ENCODE measurements at regions not wholly inside any gene's neighbourhood (a gene's known extent, or its start where the extent isn't known, plus 50 kb on each side); places are given as distances from the start of the nearest gene placed in this dataset.
A peak's percentile ranks its signal among the peaks of the same experiment; 100 is the strongest.

GRCh38 chr14:95597784-95598211 lies 62.9 kb downstream of the GLRX5 start:
- FAIRE-seq (peak; percentile 5), DNase-seq (ENCODE audit: insufficient read length, low spot score) (no peak)
- no peak for TF ChIP-seq POU2F2 (IDR thresholded peaks at IDR 0.05; ENCODE audit: low read depth, low read length)
- TF ChIP-seq POLR2A (IDR thresholded peaks at IDR 0.05; ENCODE audit: low read depth, low read length), result no peak
- TF ChIP-seq POLR2AphosphoS5 (IDR thresholded peaks at IDR 0.05; ENCODE audit: low read depth, low read length), result no peak
- no peak for TF ChIP-seq PAX5 (IDR thresholded peaks at IDR 0.05; ENCODE audit: insufficient read depth, low read length, severe bottlenecking)
- no peak for TF ChIP-seq TAF1 (IDR thresholded peaks at IDR 0.05; ENCODE audit: low read depth, low read length)
- TF ChIP-seq SPI1 (IDR thresholded peaks at IDR 0.05; ENCODE audit: low read depth, low read length), result no peak

- DNase-seq (ENCODE audit: insufficient read length, low spot score), result no peak
- FAIRE-seq, result no peak
- no peak for TF ChIP-seq SPI1 (IDR thresholded peaks at IDR 0.05; ENCODE audit: low read depth, low read length)
- no peak for TF ChIP-seq PAX5 (IDR thresholded peaks at IDR 0.05; ENCODE audit: insufficient read depth, low read length, severe bottlenecking)
- TF ChIP-seq POLR2A (IDR thresholded peaks at IDR 0.05; ENCODE audit: low read depth, low read length), result no peak
- no peak for TF ChIP-seq POLR2AphosphoS5 (IDR thresholded peaks at IDR 0.05; ENCODE audit: low read depth, low read length)
- TF ChIP-seq TAF1 (IDR thresholded peaks at IDR 0.05; ENCODE audit: low read depth, low read length), result no peak
- TF ChIP-seq POU2F2 (IDR thresholded peaks at IDR 0.05; ENCODE audit: low read depth, low read length), result no peak
Measured at GRCh38 chr14:95601650-95602049, 66.8 kb downstream of the GLRX5 start.

GRCh38 chr14:95603415-95603814 lies 68.6 kb downstream of the GLRX5 start:
- TF ChIP-seq POU2F2 (IDR thresholded peaks at IDR 0.05; ENCODE audit: low read depth, low read length) (no peak), SPI1 (IDR thresholded peaks at IDR 0.05; ENCODE audit: low read depth, low read length) (no peak), PAX5 (IDR thresholded peaks at IDR 0.05; ENCODE audit: insufficient read depth, low read length, severe bottlenecking) (no peak), POLR2AphosphoS5 (IDR thresholded peaks at IDR 0.05; ENCODE audit: low read depth, low read length) (no peak), TAF1 (IDR thresholded peaks at IDR 0.05; ENCODE audit: low read depth, low read length) (no peak), POLR2A (IDR thresholded peaks at IDR 0.05; ENCODE audit: low read depth, low read length) (no peak)
- FAIRE-seq (no peak), DNase-seq (ENCODE audit: insufficient read length, low spot score) (no peak)

- DNase-seq (ENCODE audit: insufficient read length, low spot score) (no peak), FAIRE-seq (no peak)
- TF ChIP-seq POLR2A (IDR thresholded peaks at IDR 0.05; ENCODE audit: low read depth, low read length), result no peak
- no peak for TF ChIP-seq SPI1 (IDR thresholded peaks at IDR 0.05; ENCODE audit: low read depth, low read length)
- TF ChIP-seq POLR2AphosphoS5 (IDR thresholded peaks at IDR 0.05; ENCODE audit: low read depth, low read length), result no peak
- TF ChIP-seq PAX5 (IDR thresholded peaks at IDR 0.05; ENCODE audit: insufficient read depth, low read length, severe bottlenecking), result no peak
- TF ChIP-seq POU2F2 (IDR thresholded peaks at IDR 0.05; ENCODE audit: low read depth, low read length), result no peak
- TF ChIP-seq TAF1 (IDR thresholded peaks at IDR 0.05; ENCODE audit: low read depth, low read length), result no peak
Measured at GRCh38 chr14:95606266-95606665, 71.4 kb downstream of the GLRX5 start.

DNA sequence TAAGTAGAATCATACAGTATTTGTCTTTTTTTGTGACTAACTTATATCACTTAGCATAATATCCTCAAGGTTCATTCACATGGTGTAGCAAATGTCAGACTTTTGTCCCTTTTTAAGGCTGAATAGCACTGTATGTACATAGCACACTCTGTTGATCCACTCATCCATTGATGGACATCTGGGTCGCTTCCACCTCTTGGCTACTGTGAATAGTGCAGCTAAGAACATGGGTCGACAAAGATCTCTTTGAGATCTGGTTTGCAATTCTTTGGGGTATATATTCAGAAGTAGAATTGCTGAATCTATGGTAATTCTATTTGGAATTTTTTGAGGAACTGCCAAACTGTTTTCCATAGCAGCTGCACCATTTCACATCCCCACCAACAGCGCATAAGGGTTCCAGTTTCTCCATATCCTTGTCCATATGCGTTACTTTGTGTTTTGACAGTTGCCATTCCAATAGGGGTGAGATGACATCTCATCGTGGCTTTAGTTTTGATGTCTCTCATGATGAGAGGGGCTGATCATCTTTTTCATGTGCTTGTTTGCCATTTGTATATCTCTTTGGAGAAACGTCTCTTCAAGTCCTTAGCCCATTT lies 73.9 kb downstream of the GLRX5 start:
- TF ChIP-seq POLR2AphosphoS5 (IDR thresholded peaks at IDR 0.05; ENCODE audit: low read depth, low read length), result no peak
- TF ChIP-seq POLR2A (IDR thresholded peaks at IDR 0.05; ENCODE audit: low read depth, low read length), result no peak
- TF ChIP-seq PAX5 (IDR thresholded peaks at IDR 0.05; ENCODE audit: insufficient read depth, low read length, severe bottlenecking), result no peak
- TF ChIP-seq POU2F2 (IDR thresholded peaks at IDR 0.05; ENCODE audit: low read depth, low read length), result no peak
- no peak for TF ChIP-seq TAF1 (IDR thresholded peaks at IDR 0.05; ENCODE audit: low read depth, low read length)
- no peak for TF ChIP-seq SPI1 (IDR thresholded peaks at IDR 0.05; ENCODE audit: low read depth, low read length)
- FAIRE-seq (no peak), DNase-seq (ENCODE audit: insufficient read length, low spot score) (no peak)

GRCh38 chr14:95609398-95609990 lies 74.6 kb downstream of the GLRX5 start:
- TF ChIP-seq POU2F2 (IDR thresholded peaks at IDR 0.05; ENCODE audit: low read depth, low read length), result no peak
- DNase-seq (ENCODE audit: insufficient read length, low spot score) (peak; percentile 25), FAIRE-seq (no peak)

DNA sequence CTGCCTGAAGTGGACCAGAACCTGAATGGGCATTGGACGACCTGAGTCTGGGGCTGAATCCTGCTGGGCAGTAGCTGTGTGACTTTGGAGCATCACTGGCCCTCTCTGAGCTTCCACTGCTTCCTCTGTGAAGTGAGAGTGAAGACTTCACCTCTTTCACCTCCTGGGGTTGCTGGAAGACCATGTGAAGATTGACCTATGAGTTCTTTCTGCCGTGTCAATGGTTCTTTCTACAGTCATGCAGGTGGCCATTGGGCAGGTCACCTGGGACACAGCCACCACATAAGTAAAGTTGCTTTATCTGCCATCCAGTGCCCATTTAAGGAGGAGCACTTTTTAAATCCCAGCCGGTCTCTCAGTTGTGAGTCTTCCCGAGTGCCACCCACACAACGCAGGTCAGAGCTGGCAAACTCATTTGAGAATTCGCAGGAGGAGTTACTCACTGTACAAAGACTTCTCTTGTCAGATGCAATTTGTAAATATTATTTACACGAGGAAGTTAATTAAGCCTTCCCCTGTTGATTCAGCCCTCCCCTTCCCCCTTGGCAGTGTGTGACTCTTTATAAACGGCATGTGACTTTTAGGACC lies 74.8 kb upstream of the TCL1B start:
- DNase-seq (ENCODE audit: insufficient read length, low spot score), result no peak
- no peak for FAIRE-seq

DNA sequence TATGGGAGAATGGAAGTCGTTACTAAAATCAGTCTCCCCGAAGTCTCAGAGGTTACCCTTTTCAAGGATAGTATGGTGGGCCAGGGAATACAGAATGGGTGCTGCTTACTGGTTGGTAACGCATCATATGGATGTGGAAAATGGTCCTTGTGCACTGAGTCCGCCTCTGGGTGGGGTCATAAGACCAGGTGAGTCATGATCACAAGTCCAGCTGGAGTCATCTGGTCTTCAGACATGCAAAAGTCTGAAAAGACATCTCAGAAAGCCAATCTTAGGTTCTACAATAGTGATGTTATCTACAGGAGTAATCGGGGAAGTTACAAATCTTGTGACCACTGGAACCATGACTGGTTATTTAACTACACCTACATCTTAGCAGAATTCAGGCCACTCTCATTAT lies 71.9 kb upstream of the TCL1B start:
- FAIRE-seq (peak; percentile 91), DNase-seq (ENCODE audit: insufficient read length, low spot score) (no peak)
- TF ChIP-seq POLR2AphosphoS5 (IDR thresholded peaks at IDR 0.05; ENCODE audit: low read depth, low read length) (no peak), TAF1 (IDR thresholded peaks at IDR 0.05; ENCODE audit: low read depth, low read length) (no peak), POU2F2 (IDR thresholded peaks at IDR 0.05; ENCODE audit: low read depth, low read length) (no peak), SPI1 (IDR thresholded peaks at IDR 0.05; ENCODE audit: low read depth, low read length) (no peak), PAX5 (IDR thresholded peaks at IDR 0.05; ENCODE audit: insufficient read depth, low read length, severe bottlenecking) (no peak), POLR2A (IDR thresholded peaks at IDR 0.05; ENCODE audit: low read depth, low read length) (no peak)

More for the DNA sequence above, 74.8 kb upstream of the TCL1B start:
- no peak for TF ChIP-seq TAF1 (IDR thresholded peaks at IDR 0.05; ENCODE audit: low read depth, low read length)
- TF ChIP-seq POU2F2 (IDR thresholded peaks at IDR 0.05; ENCODE audit: low read depth, low read length), result no peak
- no peak for TF ChIP-seq PAX5 (IDR thresholded peaks at IDR 0.05; ENCODE audit: insufficient read depth, low read length, severe bottlenecking)
- TF ChIP-seq POLR2A (IDR thresholded peaks at IDR 0.05; ENCODE audit: low read depth, low read length), result no peak
- no peak for TF ChIP-seq SPI1 (IDR thresholded peaks at IDR 0.05; ENCODE audit: low read depth, low read length)
- no peak for TF ChIP-seq POLR2AphosphoS5 (IDR thresholded peaks at IDR 0.05; ENCODE audit: low read depth, low read length)

- FAIRE-seq (no peak), DNase-seq (ENCODE audit: insufficient read length, low spot score) (no peak)
- TF ChIP-seq POU2F2 (IDR thresholded peaks at IDR 0.05; ENCODE audit: low read depth, low read length) (no peak), PAX5 (IDR thresholded peaks at IDR 0.05; ENCODE audit: insufficient read depth, low read length, severe bottlenecking) (no peak), TAF1 (IDR thresholded peaks at IDR 0.05; ENCODE audit: low read depth, low read length) (no peak), POLR2A (IDR thresholded peaks at IDR 0.05; ENCODE audit: low read depth, low read length) (no peak), SPI1 (IDR thresholded peaks at IDR 0.05; ENCODE audit: low read depth, low read length) (no peak), POLR2AphosphoS5 (IDR thresholded peaks at IDR 0.05; ENCODE audit: low read depth, low read length) (no peak)
Measured at GRCh38 chr14:95616745-95617144, 69.5 kb upstream of the TCL1B start.
